H1 (cell line): ENCODE measurements at regions not wholly inside any gene's neighbourhood (a gene's known extent, or its start where the extent isn't known, plus 50 kb on each side); places are given as distances from the start of the nearest gene placed in this dataset.

Source experiments
- CTCF ChIA-PET: fragments of 300-600 bp; sonication (Branson Sonifier 250); formaldehyde crosslinking; loops from one replicate; lab custom pipeline; 2021; ENCODE audit not compliant: partially characterized antibody; lab: Charles Lee
- POLR2A ChIA-PET: fragments of 300-600 bp; sonication (Branson Sonifier 250); formaldehyde crosslinking; loops from one replicate; lab custom pipeline; 2021; ENCODE audit warnings: inconsistent platforms; ENCODE audit not compliant: partially characterized antibody; lab: Charles Lee
- DNase-seq, 2 experiments: peaks; one replicate each; pipeline versions ENCODE4 v3.0.0 to v3.0.0-alpha.2; 2010 to 2022; ENCODE audit warnings: low spot score in 2 of 2, low read depth in 1 of 2, mixed read lengths in 1 of 2
- FAIRE-seq: peaks from 2 replicates; lab custom pipeline; 2011; peaks lifted over from hg19 to GRCh38; lab: Jason Lieb, UNC
- H2AFZ ChIP-seq: 2 replicates; pipeline ENCODE4 v1.8.1; 2012; ENCODE audit warnings: low read length, inconsistent platforms
- H2AK5ac ChIP-seq: 2 replicates; pipeline ENCODE4 v1.6.1; 2013; ENCODE audit warnings: low read depth, low read length
- H2BK120ac ChIP-seq: replicated peaks from 2 replicates; pipeline ENCODE3; 2013; ENCODE audit warnings: low read depth, low read length, inconsistent platforms
- H2BK12ac ChIP-seq: 2 replicates; pipeline ENCODE4 v1.6.1; 2013; ENCODE audit warnings: low read depth, low read length
- H2BK15ac ChIP-seq: 2 replicates; pipeline ENCODE4 v1.6.1; 2013; ENCODE audit warnings: low read length
- H2BK20ac ChIP-seq: 2 replicates; pipeline ENCODE4 v1.6.1; 2013; ENCODE audit warnings: low read length
- H2BK5ac ChIP-seq: 2 replicates; pipeline ENCODE4 v1.6.1; 2013; ENCODE audit warnings: low read depth, low read length
- H3K14ac ChIP-seq: 2 replicates; pipeline ENCODE4 v1.6.1; 2013; ENCODE audit warnings: inconsistent platforms; ENCODE audit not compliant: insufficient read length
- H3K18ac ChIP-seq: 2 replicates; pipeline ENCODE4 v1.6.1; 2013; ENCODE audit warnings: low read length; ENCODE audit errors: extremely low read depth
- H3K23ac ChIP-seq: 2 replicates; pipeline ENCODE4 v1.6.1; 2013; ENCODE audit warnings: inconsistent platforms; ENCODE audit not compliant: insufficient read length
- H3K23me2 ChIP-seq: 2 replicates; pipeline ENCODE4 v1.6.1; 2013; ENCODE audit warnings: low read depth, low read length
- H3K27ac ChIP-seq: 2 replicates; pipeline ENCODE4 v1.6.1; 2011; ENCODE audit warnings: low read depth, low read length, inconsistent platforms
- H3K27me3 ChIP-seq, 4 experiments: replicated peaks in 1 of 4; 1 replicate in 1 of 4; 2 replicates in 3 of 4; pipeline versions ENCODE4 v1.6.1 to v1.8.1; 2011 to 2013; ENCODE audit warnings: low read length in 3 of 4, mild to moderate bottlenecking in 3 of 4, inconsistent platforms in 2 of 4, mixed read lengths in 2 of 4, moderate library complexity in 1 of 4; ENCODE audit not compliant: control insufficient read depth in 3 of 4, insufficient read depth in 3 of 4; ENCODE audit errors: extremely low read depth in 1 of 4
- H3K36me3 ChIP-seq, 4 experiments: 2 replicates each; pipeline versions ENCODE4 v1.6.1 to v1.8.1; 2011 to 2013; ENCODE audit warnings: mild to moderate bottlenecking in 4 of 4, low read length in 3 of 4, moderate library complexity in 2 of 4, control low read depth in 1 of 4, inconsistent platforms in 1 of 4; ENCODE audit not compliant: insufficient read depth in 4 of 4, control insufficient read depth in 2 of 4
- H3K4ac ChIP-seq: replicated peaks from 2 replicates; pipeline ENCODE3; 2013; ENCODE audit warnings: low read length, low read depth, mixed read lengths, inconsistent platforms; ENCODE audit not compliant: insufficient read length
- H3K4me1 ChIP-seq, 4 experiments: replicated peaks in 1 of 4; 1 replicate in 1 of 4; 2 replicates in 3 of 4; pipeline versions ENCODE4 v1.6.1 to v1.8.1; 2011 to 2013; ENCODE audit warnings: low read length in 3 of 4, inconsistent platforms in 2 of 4, mixed read lengths in 1 of 4; ENCODE audit not compliant: insufficient read depth in 4 of 4, control insufficient read depth in 3 of 4
- H3K4me2 ChIP-seq, 2 experiments: 2 replicates each; pipeline versions ENCODE4 v1.6.1 to v1.8.1; 2011 to 2013; ENCODE audit warnings: low read depth in 2 of 2, low read length in 2 of 2, control low read depth in 1 of 2, inconsistent platforms in 1 of 2, mild to moderate bottlenecking in 1 of 2; ENCODE audit not compliant: insufficient read depth in 1 of 2
- H3K4me3 ChIP-seq, 4 experiments: fragments of 200-600, 300-600 bp in 1 of 4; sonication (generic), shearing (Covaris generic), sonication (Bioruptor Twin) in 1 of 4; 2 replicates each; pipeline versions ENCODE4 v1.5.1 to v1.8.1; 2011 to 2016; ENCODE audit warnings: low read length in 4 of 4, low read depth in 3 of 4, control low read depth in 2 of 4, inconsistent platforms in 2 of 4, mild to moderate bottlenecking in 2 of 4, mixed read lengths in 1 of 4, moderate library complexity in 1 of 4; ENCODE audit not compliant: insufficient read depth in 2 of 4; ENCODE audit errors: extremely low read depth in 1 of 4
- H3K56ac ChIP-seq: replicated peaks from 2 replicates; pipeline ENCODE3; 2013; ENCODE audit warnings: low read depth, mild to moderate bottlenecking, mixed read lengths, low read length, inconsistent platforms; ENCODE audit not compliant: insufficient read length
- H3K79me1 ChIP-seq: 2 replicates; pipeline ENCODE4 v1.6.1; 2013; ENCODE audit warnings: low read depth, low read length, control low read depth
- H3K79me2 ChIP-seq, 2 experiments: 2 replicates each; pipeline versions ENCODE4 v1.6.1 to v1.8.1; 2012 to 2013; ENCODE audit warnings: low read length in 2 of 2, mild to moderate bottlenecking in 2 of 2, inconsistent platforms in 1 of 2; ENCODE audit not compliant: insufficient read depth in 2 of 2, control insufficient read depth in 1 of 2
- H3K9ac ChIP-seq, 4 experiments: replicated peaks in 1 of 4; 1 replicate in 1 of 4; 2 replicates in 3 of 4; pipeline versions ENCODE4 v1.6.1 to v1.8.1; 2011 to 2013; ENCODE audit warnings: low read depth in 3 of 4, low read length in 3 of 4, control low read depth in 2 of 4, mild to moderate bottlenecking in 2 of 4, moderate library complexity in 2 of 4, inconsistent platforms in 1 of 4; ENCODE audit errors: extremely low read depth in 1 of 4
- H3K9me3 ChIP-seq, 2 experiments: 2 replicates each; pipeline versions ENCODE4 v1.6.1 to v1.8.1; 2012 to 2013; ENCODE audit warnings: mild to moderate bottlenecking in 2 of 2, moderate library complexity in 2 of 2, control low read depth in 1 of 2, inconsistent platforms in 1 of 2, low read depth in 1 of 2, low read length in 1 of 2, mixed read lengths in 1 of 2; ENCODE audit not compliant: insufficient read depth in 2 of 2
- H4K20me1 ChIP-seq, 2 experiments: replicated peaks in 1 of 2; 2 replicates each; pipeline versions ENCODE3 to v1.8.1; 2011 to 2013; ENCODE audit warnings: inconsistent platforms in 2 of 2, low read length in 2 of 2, mild to moderate bottlenecking in 1 of 2; ENCODE audit not compliant: insufficient read depth in 2 of 2, control insufficient read depth in 1 of 2
- H4K5ac ChIP-seq: 2 replicates; pipeline ENCODE4 v1.6.1; 2013; ENCODE audit warnings: low read length, low read depth, mixed read lengths, inconsistent platforms; ENCODE audit not compliant: insufficient read length
- H4K8ac ChIP-seq: 2 replicates; pipeline ENCODE4 v1.8.0; 2013; ENCODE audit warnings: mild to moderate bottlenecking, moderate library complexity, low read length, inconsistent platforms; ENCODE audit not compliant: insufficient read depth; ENCODE audit errors: extremely low read depth
- H4K91ac ChIP-seq: replicated peaks from 2 replicates; pipeline ENCODE3; 2013; ENCODE audit warnings: low read length, mixed read lengths, inconsistent platforms; ENCODE audit not compliant: insufficient read length
- ASH2L ChIP-seq: fragments of 200-600, 300-600 bp; sonication (generic); IDR thresholded peaks from one replicate; pipeline ENCODE4 v1.7.1; 2017; ENCODE audit warnings: low read length
- CTCF ChIP-seq, 3 experiments: IDR thresholded peaks; 1 replicate in 2 of 3; 2 replicates in 1 of 3; pipeline versions ENCODE4 v1.5.1 to v1.6.1; 2011; ENCODE audit warnings: low read length in 3 of 3, mild to moderate bottlenecking in 3 of 3, inconsistent platforms in 2 of 3, low read depth in 1 of 3, moderate library complexity in 1 of 3; ENCODE audit not compliant: insufficient read depth in 1 of 3; ENCODE audit errors: control extremely low read depth in 1 of 3
- HDAC2 ChIP-seq, 2 experiments: fragments of 300-600 bp in 1 of 2; sonication (generic) in 1 of 2; IDR thresholded peaks; 2 replicates each; pipeline ENCODE4 v1.6.1; 2011 to 2012; ENCODE audit warnings: low read depth in 2 of 2, low read length in 2 of 2, mild to moderate bottlenecking in 2 of 2, moderate library complexity in 2 of 2, borderline replicate concordance in 1 of 2, inconsistent platforms in 1 of 2
- MAX ChIP-seq: IDR thresholded peaks from 2 replicates; pipeline ENCODE4 v1.6.1; 2012; ENCODE audit warnings: inconsistent platforms
- PHF8 ChIP-seq: fragments of 200-600 bp; sonication (generic); conservative IDR thresholded peaks from 2 replicates; pipeline ENCODE4 v1.7.1; 2012; ENCODE audit warnings: low read depth, mild to moderate bottlenecking, inconsistent platforms, low read length, moderate library complexity
- POLR2AphosphoS5 ChIP-seq: IDR thresholded peaks from 2 replicates; pipeline ENCODE4 v1.6.1; 2011; ENCODE audit warnings: low read depth, low read length
- RAD21 ChIP-seq, 2 experiments: IDR thresholded peaks in 1 of 2; conservative IDR thresholded peaks in 1 of 2; 2 replicates each; pipeline ENCODE4 v1.6.1; 2011; ENCODE audit warnings: low read depth in 2 of 2, low read length in 2 of 2, improper control_type of control experiment in 1 of 2, inconsistent platforms in 1 of 2, mild to moderate bottlenecking in 1 of 2, moderate library complexity in 1 of 2
- TAF7 ChIP-seq: optimal IDR thresholded peaks from 2 replicates; pipeline ENCODE3; 2011; ENCODE audit warnings: low read depth, mild to moderate bottlenecking, inconsistent platforms, low read length, moderate library complexity, borderline replicate concordance
- TCF12 ChIP-seq: IDR thresholded peaks from 2 replicates; pipeline ENCODE4 v1.6.1; 2011; ENCODE audit warnings: low read depth, mild to moderate bottlenecking, low read length
- TEAD4 ChIP-seq: IDR thresholded peaks from 2 replicates; pipeline ENCODE4 v1.6.1; 2012; ENCODE audit warnings: low read depth, low read length, inconsistent platforms, mixed read lengths
- WGBS, 2 experiments: shearing (Covaris generic) in 1 of 2; methylation state at CpG; one replicate each; pipeline versions ENCODE4 v1.1.6 to v1.1.7; 2013 to 2015; ENCODE audit warnings: low lambda C conversion rate in 2 of 2, mixed read lengths in 2 of 2, inconsistent platforms in 1 of 2, low coverage in 1 of 2, missing lambda C conversion rate in 1 of 2; ENCODE audit not compliant: insufficient replicate concordance in 2 of 2, insufficient coverage in 1 of 2, insufficient read length in 1 of 2; ENCODE audit errors: extremely low coverage in 1 of 2, missing lambda C conversion rate in 1 of 2; 5-methylcytosine and 5-hydroxymethylcytosine counted together

DNA sequence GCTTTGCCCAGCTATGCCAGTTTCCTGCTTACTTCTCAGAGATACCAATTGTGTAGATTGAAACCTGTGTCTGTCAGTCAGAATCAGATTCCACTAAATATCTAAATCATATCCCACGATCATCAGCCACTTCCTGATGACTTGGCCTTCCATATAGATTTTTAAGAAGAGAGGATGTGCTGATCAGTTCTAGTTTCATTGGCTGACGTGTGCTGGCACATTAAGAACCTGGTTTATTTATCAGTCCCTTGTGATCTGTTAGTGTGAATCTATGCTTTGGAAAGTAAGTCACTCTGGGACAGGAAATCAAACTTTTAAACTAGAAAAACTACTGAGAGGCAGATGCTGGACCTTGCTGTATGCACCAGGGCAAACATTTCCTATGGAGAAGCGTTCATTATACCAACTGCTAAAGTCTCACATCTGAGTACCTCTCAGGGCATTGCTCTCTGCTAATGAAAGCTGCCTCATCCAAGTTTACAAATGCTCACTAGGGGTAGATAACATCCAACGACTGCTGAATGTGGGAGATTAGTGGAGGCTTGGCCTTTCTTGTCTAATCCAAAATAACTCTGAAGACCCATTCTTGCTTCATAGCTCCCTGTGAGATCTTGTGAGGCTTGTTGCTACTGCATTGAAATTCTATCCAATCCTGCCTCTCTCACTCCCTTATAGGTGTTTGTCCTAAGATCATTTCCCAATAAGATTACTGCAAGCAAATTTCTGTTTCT is 109.1 kb downstream of the ARL4A start:
- Histone ChIP-seq H3K9me3 (no peaks in the 10 kb centered on the region), H2BK20ac (no peak overlapping the region), H3K9ac (no peak overlapping the region), H3K4ac (no peak overlapping the region), H3K4me2 (no peak overlapping the region), H4K91ac (no peak overlapping the region), H3K79me1 (no peaks in the 10 kb centered on the region), H3K79me2 (no peaks in the 10 kb centered on the region), H2AFZ (peak overlapping the region; percentile 46; the same call in 1 of the 2 replicates), H3K14ac (no peak overlapping the region), H3K4me1 (no peaks in the 10 kb centered on the region), H3K4me3 (no peak overlapping the region), H3K27me3 (no peaks in the 10 kb centered on the region), H3K36me3 (no peaks in the 10 kb centered on the region), H3K56ac (no peak overlapping the region), H4K5ac (no peak overlapping the region), H4K20me1 (no peaks in the 10 kb centered on the region), H3K23me2 (peaks cover 4% of the 10 kb centered on the region), H3K27ac (no peak overlapping the region), H2BK5ac (no peak overlapping the region), H3K18ac (no peak overlapping the region), H3K23ac (no peak overlapping the region), H2AK5ac (no peak overlapping the region), H2BK15ac (no peak overlapping the region), H2BK120ac (no peak overlapping the region), H2BK12ac (no peak overlapping the region), H4K8ac (no peak overlapping the region)
- DNase-seq (no peak), FAIRE-seq (no peak)
- CTCF ChIA-PET = interaction anchor here (0.6 to 1.1 kb wide), 2 partner anchors 11 to 63 kb away, joined by 3 read pairs; no protein-coding TSS in a partner anchor
- WGBS, 2 experiments = 76% methylated on average over 4 of the region's 4 CpGs; no CpG with 5 or more reads in 1 of the 2 experiments
- POLR2A ChIA-PET = no interaction called here
- TF ChIP-seq POLR2AphosphoS5 (no peak), TAF7 (no peak), CTCF (IDR thresholded peaks at IDR 0.05; ENCODE audit: control extremely low read depth in 1 of 3, insufficient read depth in 1 of 3, low read depth in 1 of 3, low read length in 3 of 3) (no peak), RAD21 (IDR thresholded peaks at IDR 0.05 in 1 of 2, conservative IDR thresholded peaks at IDR 0.05 in 1 of 2; ENCODE audit: low read depth in 2 of 2, low read length in 2 of 2) (no peak), HDAC2 (IDR thresholded peaks at IDR 0.05; ENCODE audit: borderline replicate concordance in 1 of 2, low read depth in 2 of 2, low read length in 2 of 2) (no peak), TEAD4 (no peak), PHF8 (no peak), TCF12 (no peak), ASH2L (no peak), MAX (no peak)
